ENCODE measurements at regions not wholly inside any gene's neighbourhood (a gene's known extent, or its start where the extent isn't known, plus 50 kb on each side); places are given as distances from the start of the nearest gene placed in this dataset.

DNA sequence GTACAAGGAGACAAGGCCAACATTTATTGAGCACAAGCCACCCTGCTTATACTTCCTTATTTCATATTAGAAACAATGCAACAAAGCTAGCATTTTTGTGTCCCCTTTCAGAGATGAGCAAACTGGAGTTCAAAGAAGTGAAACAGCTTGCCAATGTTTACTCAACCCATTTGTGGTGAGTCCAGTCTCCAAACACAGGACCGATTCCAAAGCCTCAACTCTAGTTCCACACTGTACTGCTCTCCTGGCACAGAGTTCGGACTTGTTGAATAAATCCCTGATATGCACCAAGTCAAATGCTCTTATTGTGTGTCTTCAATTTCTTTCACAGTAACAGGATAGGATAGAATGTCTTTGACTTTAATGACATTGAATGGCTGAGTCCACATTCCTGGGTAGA is 604.8 kb upstream of the BRINP1 start:
- TF ChIP-seq, protein P1, sequence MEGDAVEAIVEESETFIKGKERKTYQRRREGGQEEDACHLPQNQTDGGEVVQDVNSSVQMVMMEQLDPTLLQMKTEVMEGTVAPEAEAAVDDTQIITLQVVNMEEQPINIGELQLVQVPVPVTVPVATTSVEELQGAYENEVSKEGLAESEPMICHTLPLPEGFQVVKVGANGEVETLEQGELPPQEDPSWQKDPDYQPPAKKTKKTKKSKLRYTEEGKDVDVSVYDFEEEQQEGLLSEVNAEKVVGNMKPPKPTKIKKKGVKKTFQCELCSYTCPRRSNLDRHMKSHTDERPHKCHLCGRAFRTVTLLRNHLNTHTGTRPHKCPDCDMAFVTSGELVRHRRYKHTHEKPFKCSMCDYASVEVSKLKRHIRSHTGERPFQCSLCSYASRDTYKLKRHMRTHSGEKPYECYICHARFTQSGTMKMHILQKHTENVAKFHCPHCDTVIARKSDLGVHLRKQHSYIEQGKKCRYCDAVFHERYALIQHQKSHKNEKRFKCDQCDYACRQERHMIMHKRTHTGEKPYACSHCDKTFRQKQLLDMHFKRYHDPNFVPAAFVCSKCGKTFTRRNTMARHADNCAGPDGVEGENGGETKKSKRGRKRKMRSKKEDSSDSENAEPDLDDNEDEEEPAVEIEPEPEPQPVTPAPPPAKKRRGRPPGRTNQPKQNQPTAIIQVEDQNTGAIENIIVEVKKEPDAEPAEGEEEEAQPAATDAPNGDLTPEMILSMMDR (IDR thresholded peaks at IDR 0.05), result no peak
- no peak for TF ChIP-seq POLR2A (IDR thresholded peaks at IDR 0.05)

All from lower leg skin (tissue), 3 donors.